Right cardiac atrium (tissue), 5 donors: ENCODE measurements at regions not wholly inside any gene's neighbourhood (a gene's known extent, or its start where the extent isn't known, plus 50 kb on each side); places are given as distances from the start of the nearest gene placed in this dataset.
"Not testable (repeated sequence)": the region's sequence is repeated elsewhere in the genome, so short reads cannot be mapped to it uniquely, and the experiment has no call there.

Experiments
- ATAC-seq, 2 donors: fragments of 200-7000 bp; cut with Tn5 transposase; one replicate each; pipeline versions ENCODE4 v1.8.0 to v1.9.1; 2020; ENCODE audit warnings: moderate library complexity in 2 of 2, mild to moderate bottlenecking in 1 of 2
- DNase-seq, 3 donors: peaks; one replicate each; pipeline ENCODE4 v3.0.0-alpha.2; 2020
- H3K27ac ChIP-seq: one replicate; pipeline ENCODE4 v1.5.1; 2013; ENCODE audit warnings: mild to moderate bottlenecking, low read length, control low read depth, moderate library complexity
- H3K27me3 ChIP-seq: one replicate; pipeline ENCODE4 v1.6.1; 2013; ENCODE audit not compliant: control insufficient read depth, insufficient read depth
- H3K4me1 ChIP-seq: one replicate; pipeline ENCODE4 v1.6.1; 2013; ENCODE audit warnings: low read length; ENCODE audit not compliant: control insufficient read depth, insufficient read depth
- H3K4me3 ChIP-seq: one replicate; pipeline ENCODE4 v1.5.1; 2013; ENCODE audit warnings: low read length, control low read depth
- H3K9me3 ChIP-seq: one replicate; pipeline ENCODE4 v1.6.1; 2013; ENCODE audit warnings: low read length; ENCODE audit not compliant: control insufficient read depth
- WGBS: extraction: QIAGEN DNeasy Blood & Tissue Kit; methylation state at CpG from one replicate; pipeline ENCODE4 v1.1.7; 2013; 5-methylcytosine and 5-hydroxymethylcytosine counted together
- intact Hi-C, 4 donors: fragments of 100-400 bp; cut with DNase I; formaldehyde crosslinking; loops; one replicate each; pipeline versions ENCODE4 v1.11.0 to v1.14.0; 2022 to 2023
- donor health status: healthy with polysubstance abuse.
- donor health status: DM: no; HTN: yes; CAD: no.
- donor health status: DM: no; HTN: no; CAD: no.
- donor health status: DM: no; HTN: yes; CAD: no; lungs with severe emphysema.
- donor health status: DM: yes; HTN: yes; CAD: no.

DNA sequence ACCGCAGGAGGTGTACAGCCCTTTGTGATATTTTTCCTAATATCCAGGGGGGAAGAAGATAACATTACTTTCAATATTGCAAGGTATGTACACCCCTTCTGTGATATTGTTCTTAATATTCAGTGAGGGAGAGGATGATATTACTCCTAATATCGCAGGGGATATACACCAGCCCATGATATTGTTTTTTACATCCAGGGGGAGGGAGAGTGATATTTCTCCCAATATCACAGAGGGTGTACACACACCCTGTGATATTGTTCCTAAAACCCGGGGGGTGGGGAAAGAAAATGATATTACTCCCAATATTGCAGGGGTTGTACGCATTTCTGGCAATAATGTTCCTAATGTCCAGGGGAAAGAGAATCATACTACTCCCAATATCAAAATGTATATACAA lies 58.0 kb upstream of the SLC25A48 start:
- ATAC-seq, result no peak
- Histone ChIP-seq H3K4me1 (no peaks in the 10 kb centered on the region), H3K27me3 (no peaks in the 10 kb centered on the region), H3K27ac (no peak overlapping the region), H3K9me3 (no peaks in the 10 kb centered on the region), H3K4me3 (no peak overlapping the region)
- intact Hi-C loops, result no loop called here
- DNase-seq, result no peak
- 62% methylated on average over 4 of the region's 4 CpGs for WGBS

DNA sequence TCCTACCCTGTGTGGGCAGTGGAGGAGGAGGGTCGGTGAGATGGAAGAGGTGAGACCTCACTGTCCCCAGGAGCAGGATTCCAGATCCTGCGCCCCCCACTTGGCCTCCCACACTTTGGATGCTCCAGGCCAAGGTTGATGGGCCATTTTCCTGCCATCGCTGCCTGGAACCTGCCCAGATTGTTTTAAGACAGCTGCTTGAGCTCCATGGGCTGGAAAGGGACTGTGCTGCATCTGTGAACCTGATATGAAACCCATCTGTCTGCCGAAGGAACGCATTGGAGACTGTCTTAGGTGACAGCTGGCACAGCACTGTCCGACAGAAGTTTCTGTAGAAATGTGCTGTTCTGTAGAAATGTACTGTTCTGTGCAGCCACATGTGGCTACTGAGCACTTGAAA lies 72.7 kb upstream of the SLC25A48 start:
- H3K4me1 ChIP-seq, result no peaks in the 10 kb centered on the region
- DNase-seq (no peak), ATAC-seq (no peak)
- H3K27me3 ChIP-seq, result no peaks in the 10 kb centered on the region
- intact Hi-C loops, result no loop called here
- WGBS, result 47% methylated on average over 6 of the region's 6 CpGs
- H3K4me3 ChIP-seq, result no peak overlapping the region
- H3K9me3 ChIP-seq, result no peaks in the 10 kb centered on the region
- H3K27ac ChIP-seq, result no peak overlapping the region

DNA sequence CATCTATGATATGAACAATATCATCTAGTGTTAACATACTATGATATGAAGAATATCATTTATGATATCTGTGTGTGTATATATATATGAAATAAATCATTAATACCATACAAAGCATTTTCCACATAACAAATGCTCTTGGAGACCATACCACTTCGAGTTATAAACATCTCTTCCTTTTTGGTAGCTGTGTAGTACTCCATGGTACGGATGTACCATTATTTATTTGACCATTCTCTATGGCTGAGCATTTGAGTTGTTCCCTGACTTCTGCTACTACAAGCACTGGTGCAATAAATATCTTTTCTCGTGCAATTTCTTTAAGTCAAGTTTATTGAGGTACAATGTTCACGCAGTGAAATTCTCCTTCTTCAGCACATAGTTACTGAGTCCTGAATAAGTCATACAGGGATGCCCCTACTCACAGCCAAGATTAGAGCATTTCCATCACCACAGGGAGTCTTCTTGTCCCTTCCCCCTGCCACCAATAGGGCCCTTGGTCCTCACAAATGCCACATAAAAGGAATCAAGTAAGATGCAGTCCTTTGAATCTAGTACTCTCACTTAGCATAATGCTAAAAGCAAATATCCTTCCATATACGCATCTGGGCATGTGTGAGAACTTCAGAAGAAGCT lies 75.2 kb upstream of the SLC25A48 start:
- H3K4me3 ChIP-seq, result no peak overlapping the region
- H3K4me1 ChIP-seq, result no peaks in the 10 kb centered on the region
- H3K9me3 ChIP-seq, result no peaks in the 10 kb centered on the region
- DNase-seq (no peak), ATAC-seq (no peak)
- H3K27me3 ChIP-seq, result no peaks in the 10 kb centered on the region
- intact Hi-C loops, result no loop called here
- no peak overlapping the region for H3K27ac ChIP-seq
- WGBS, result 91% methylated on average over 5 of the region's 5 CpGs

DNA sequence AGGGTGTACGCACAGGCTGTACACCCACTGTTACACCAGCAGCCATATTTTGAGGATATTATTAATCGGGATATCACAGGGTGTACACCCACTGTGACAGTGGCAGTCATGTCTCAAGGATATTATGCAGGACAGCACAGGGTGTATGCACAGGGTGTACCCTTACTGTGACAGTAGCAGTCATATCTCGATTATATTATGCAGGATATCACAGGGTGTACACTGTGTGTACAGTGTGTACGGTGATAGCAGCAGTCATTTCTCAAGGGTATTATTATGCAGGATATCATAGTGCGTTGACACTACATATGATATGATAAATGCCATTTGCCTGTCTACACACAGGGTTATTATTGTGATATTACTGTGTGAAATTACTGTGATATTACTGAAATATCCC lies 80.5 kb upstream of the SLC25A48 start:
- no peak for DNase-seq
- intact Hi-C loops, result no loop called here
- Histone ChIP-seq H3K9me3 (no peaks in the 10 kb centered on the region), H3K4me3 (no peak overlapping the region), H3K4me1 (no peaks in the 10 kb centered on the region), H3K27me3 (no peaks in the 10 kb centered on the region), H3K27ac (no peak overlapping the region)
- WGBS, result 63% methylated on average over 5 of the region's 5 CpGs
- ATAC-seq, result no peak

DNA sequence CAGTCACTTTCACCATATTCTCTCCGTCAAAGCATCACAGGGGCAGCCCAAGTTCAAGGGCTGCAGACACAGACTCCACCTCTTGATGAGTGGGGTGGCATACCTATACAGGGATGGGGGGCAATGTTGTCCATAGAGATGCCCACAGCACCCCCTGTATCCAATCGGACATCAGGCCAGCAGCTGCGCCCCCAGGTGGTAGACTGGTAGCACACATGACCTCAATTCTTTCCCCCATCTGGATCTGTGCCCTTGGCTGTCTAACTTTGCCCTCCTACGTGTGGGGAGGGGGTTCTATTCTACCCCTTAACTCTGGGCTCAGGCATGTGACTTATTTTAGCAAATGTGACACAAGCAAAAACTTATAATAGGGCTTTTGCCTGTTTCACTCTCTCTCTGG lies 84.0 kb upstream of the SLC25A48 start:
- DNase-seq (no peak), ATAC-seq (no peak)
- intact Hi-C loops, result no loop called here
- H3K9me3 ChIP-seq, result no peaks in the 10 kb centered on the region
- 53% methylated on average over 4 of the region's 4 CpGs for WGBS
- H3K4me1 ChIP-seq, result no peaks in the 10 kb centered on the region
- no peak overlapping the region for H3K4me3 ChIP-seq
- H3K27me3 ChIP-seq, result no peaks in the 10 kb centered on the region
- no peak overlapping the region for H3K27ac ChIP-seq

DNA sequence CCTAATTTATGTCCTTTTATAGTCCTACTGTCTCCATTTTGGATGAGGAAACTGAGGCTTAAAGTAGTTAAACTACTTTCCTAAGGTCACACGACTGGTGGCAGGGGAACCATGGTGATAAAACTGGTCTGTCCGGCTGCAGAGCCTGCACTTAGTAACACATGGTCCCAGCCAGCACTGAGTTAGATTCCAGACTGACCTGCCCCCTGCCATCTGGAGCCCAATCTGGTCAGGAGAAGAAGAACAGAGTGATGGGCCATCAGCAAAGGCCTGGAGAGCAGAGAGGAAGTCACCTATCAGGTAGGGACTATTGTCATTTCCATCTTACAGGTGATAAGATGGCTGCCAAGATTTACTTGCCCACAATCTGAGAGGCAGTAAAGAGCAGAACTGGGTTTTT lies 86.6 kb upstream of the SLC25A48 start:
- WGBS, result 43% methylated on average over 2 of the region's 2 CpGs
- DNase-seq, result no peak

DNA sequence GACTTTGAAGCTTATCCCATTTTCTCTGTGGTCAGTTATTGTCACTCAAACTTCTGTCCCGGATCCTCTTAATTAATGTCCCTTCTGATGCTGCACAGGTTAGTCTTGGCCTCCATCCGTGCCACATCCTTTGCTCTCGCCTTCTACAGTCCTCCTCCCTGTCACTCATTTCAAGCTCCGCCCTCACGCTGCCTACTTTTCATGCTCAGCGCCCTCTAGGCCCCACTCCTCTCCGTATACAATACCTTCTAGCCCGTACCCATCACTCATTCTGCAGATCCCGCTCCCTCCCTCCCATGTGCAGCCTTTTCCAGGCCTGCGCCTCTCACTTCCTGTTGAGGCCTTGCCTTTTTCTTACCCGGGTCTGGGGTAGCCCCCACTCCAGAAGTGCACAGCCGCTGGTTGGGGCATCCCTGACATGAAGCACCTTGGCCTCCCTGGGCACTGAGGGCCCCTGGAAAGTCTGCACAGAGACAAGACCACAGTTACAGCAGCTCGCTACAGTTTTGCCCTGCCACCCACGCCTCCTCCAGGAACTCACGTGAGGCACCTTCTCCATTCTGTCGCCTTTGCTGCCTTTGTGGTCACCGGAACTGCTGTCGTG lies 88.5 kb upstream of the SLC25A48 start:
- Histone ChIP-seq H3K27ac (no peak overlapping the region), H3K9me3 (no peaks in the 10 kb centered on the region), H3K4me3 (no peak overlapping the region), H3K4me1 (no peaks in the 10 kb centered on the region), H3K27me3 (no peaks in the 10 kb centered on the region)
- WGBS, result 85% methylated on average over 18 of the region's 18 CpGs
- no peak for DNase-seq
- peak in 1 of 2 donors; percentile 16 for ATAC-seq
- intact Hi-C loops, result no loop called here

More for the DNA sequence above, 86.6 kb upstream of the SLC25A48 start:
- Histone ChIP-seq H3K4me3 (no peak overlapping the region), H3K4me1 (no peaks in the 10 kb centered on the region), H3K9me3 (no peaks in the 10 kb centered on the region), H3K27me3 (no peaks in the 10 kb centered on the region), H3K27ac (no peak overlapping the region)
- no peak for ATAC-seq
- intact Hi-C loops, result no loop called here

DNA sequence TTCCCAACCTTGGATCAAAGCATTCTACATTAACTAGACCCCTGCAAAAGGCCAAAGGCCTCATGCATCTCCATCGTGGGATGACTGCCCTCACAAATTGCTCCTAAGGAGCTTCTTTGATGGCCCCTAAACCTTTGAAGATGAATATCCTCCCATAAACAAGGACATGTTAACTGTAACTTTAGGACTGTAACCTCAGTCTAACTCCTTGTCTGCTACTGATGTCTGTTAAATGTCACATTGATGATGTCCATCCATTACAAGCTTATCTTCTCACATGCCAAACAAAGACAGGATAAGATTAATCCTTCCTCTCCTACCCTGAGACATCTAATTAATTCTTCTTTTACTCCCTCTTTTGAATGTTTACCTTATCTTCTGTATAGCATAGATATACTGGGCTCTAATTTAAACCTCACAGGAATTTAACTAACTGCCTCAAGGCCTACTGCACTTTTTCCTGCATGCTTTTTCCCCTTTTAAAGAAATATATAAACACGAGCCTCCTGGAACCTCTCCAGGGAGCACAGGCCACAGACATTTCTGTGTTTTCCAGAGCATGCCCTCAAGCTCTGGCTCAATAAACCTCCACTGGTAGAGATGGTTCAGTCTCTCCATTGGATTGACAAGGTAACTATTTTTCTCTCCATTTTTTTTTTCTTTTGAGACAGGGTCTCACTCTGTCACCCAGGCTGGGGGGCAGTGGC lies 90.6 kb upstream of the SLC25A48 start:
- H3K9me3 ChIP-seq, result no peaks in the 10 kb centered on the region
- DNase-seq (no peak), ATAC-seq (no peak)
- no peaks in the 10 kb centered on the region for H3K4me1 ChIP-seq
- no peaks in the 10 kb centered on the region for H3K27me3 ChIP-seq
- no peak overlapping the region for H3K4me3 ChIP-seq
- 12% methylated on average over 2 of the region's 2 CpGs for WGBS
- no peak overlapping the region for H3K27ac ChIP-seq
- intact Hi-C loops, result no loop called here

DNA sequence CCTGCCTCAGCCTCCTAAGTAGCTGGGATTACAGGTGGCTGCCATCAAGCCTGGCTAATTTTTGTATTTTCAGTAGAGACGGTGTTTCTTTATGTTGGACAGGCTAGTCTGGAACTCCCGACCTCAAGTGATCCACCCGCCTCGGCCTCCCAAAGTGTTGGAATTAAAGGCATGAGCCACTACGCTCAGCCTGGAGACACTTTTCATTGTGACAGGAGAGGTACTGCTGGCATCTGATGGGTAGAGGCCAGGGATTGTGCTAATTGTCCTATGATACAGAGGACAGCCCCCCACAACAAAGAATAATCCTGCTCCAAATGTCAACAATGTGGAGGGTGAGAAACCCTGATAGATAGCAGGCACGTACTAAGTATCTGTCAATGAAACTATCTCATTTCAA lies 91.3 kb upstream of the SLC25A48 start:
- Histone ChIP-seq H3K27me3 (no peaks in the 10 kb centered on the region), H3K9me3 (no peaks in the 10 kb centered on the region), H3K4me3 (no peak overlapping the region), H3K4me1 (no peaks in the 10 kb centered on the region), H3K27ac (no peak overlapping the region)
- no peak for ATAC-seq
- WGBS, result 51% methylated on average over 6 of the region's 6 CpGs
- no peak for DNase-seq
- intact Hi-C loops, result no loop called here

DNA sequence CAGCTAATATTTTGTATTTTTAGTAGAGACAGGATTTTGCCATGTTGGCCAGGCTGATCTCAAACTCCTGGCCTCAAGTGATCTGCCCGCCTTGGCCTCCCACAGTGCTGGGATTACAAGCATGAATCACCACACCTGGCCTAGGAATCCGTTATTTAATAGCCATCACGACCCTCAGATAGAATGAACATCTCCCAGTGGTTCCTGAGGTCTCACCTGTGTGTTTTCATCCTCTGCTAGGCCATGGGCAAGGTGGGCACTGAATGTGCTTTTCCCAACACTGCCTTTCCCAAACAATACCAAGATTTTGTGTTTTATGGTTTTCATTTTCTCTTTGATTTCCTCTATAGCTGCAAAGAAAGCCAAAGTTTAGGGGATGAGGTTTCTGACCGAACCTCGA lies 92.2 kb upstream of the SLC25A48 start:
- DNase-seq, H3K27ac ChIP-seq, H3K4me3 ChIP-seq, H3K4me1 ChIP-seq, intact Hi-C loops, ATAC-seq, H3K27me3 ChIP-seq, H3K9me3 ChIP-seq: not testable (repeated sequence)
- 90% methylated on average over 5 of the region's 5 CpGs for WGBS

DNA sequence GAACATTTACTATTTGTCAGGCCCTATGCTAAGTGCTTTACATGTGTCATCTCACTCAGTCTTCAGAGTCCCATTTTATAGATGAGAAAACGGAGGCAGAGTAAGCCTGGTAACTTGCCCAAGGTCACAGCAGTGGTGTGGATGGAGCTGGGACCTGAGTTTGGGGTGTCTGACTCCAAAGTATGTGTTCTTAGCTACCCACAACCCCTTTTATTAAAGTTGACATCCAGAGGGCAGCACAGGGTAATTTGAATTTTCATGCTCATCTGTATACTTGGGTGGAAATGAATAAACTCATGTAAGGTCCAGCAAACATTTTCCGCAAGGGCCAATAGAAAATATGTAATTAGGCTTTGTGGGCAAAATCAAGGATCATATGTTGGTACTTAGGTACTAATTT lies 93.4 kb upstream of the SLC25A48 start:
- ATAC-seq, result no peak

More for the DNA sequence above, 93.4 kb upstream of the SLC25A48 start:
- Histone ChIP-seq H3K4me3 (no peak overlapping the region), H3K4me1 (no peaks in the 10 kb centered on the region), H3K9me3 (no peaks in the 10 kb centered on the region), H3K27ac (no peak overlapping the region), H3K27me3 (no peaks in the 10 kb centered on the region)
- 91% methylated on average over 2 of the region's 2 CpGs for WGBS
- intact Hi-C loops, result no loop called here
- DNase-seq, result no peak
